IPS DF 4.7 (cell line): ENCODE measurements at regions not wholly inside any gene's neighbourhood (a gene's known extent, or its start where the extent isn't known, plus 50 kb on each side); places are given as distances from the start of the nearest gene placed in this dataset.
"Not testable (repeated sequence)": the region's sequence is repeated elsewhere in the genome, so short reads cannot be mapped to it uniquely, and the experiment has no call there.

Source experiments
- DNase-seq: peaks from one replicate; pipeline ENCODE4 v3.0.0-alpha.2; 2013; ENCODE audit warnings: low spot score; ENCODE audit errors: extremely low read depth

DNA sequence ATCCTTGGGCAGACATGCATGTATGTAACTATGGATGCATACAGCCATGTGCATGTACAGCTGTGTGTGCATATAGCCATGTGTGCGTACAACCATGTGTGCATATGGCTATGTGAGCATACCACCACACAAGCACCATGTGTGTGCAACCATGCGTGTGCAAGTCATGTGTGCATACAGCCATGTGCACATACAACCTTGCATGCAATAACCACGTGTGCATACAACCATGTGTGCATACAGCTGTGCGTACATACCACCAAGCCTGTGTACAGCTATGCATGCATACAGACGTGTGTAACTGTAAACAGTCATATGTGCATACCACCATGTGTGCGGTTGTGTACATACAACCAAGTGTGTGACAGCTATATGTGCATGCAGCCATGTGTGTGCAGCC, 186.4 kb downstream of the LAT start:
- DNase-seq = not testable (repeated sequence)

DNA sequence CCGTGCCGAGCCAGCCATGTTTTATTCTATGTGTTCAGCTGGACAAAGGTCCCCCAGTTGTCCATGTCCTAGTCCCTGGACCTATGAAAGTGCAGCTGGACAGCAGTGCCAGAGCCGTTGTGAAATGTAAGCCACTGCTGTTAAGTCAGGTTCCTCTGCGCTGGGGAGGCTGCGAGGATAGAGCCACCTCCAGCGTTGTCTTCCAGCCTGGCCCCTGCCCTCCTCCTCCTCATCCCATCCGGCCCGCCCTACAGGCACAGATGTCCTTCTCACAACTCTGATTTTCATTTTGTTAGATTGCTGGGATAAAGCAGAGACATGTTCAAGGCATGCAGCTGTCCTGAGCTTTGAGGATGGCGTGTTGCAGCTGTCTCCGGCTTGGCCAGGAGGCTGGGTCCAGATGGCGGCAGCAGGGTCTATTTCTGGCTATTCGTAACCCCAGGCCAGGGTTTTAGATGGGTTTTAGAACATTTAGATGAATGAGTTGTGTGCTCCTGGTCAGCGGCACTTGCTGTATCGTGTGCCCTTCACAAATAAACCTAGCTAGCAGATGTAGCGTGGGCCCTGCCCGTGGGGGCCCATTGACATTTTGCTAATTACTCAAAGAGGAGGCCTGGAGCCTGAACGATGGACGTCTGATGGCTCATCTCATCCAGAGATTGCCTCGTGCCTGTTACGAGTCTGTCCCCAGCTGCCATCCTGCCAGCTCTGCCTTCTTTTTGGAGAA, 185.7 kb downstream of the LAT start:
- not testable (repeated sequence) for DNase-seq

DNA sequence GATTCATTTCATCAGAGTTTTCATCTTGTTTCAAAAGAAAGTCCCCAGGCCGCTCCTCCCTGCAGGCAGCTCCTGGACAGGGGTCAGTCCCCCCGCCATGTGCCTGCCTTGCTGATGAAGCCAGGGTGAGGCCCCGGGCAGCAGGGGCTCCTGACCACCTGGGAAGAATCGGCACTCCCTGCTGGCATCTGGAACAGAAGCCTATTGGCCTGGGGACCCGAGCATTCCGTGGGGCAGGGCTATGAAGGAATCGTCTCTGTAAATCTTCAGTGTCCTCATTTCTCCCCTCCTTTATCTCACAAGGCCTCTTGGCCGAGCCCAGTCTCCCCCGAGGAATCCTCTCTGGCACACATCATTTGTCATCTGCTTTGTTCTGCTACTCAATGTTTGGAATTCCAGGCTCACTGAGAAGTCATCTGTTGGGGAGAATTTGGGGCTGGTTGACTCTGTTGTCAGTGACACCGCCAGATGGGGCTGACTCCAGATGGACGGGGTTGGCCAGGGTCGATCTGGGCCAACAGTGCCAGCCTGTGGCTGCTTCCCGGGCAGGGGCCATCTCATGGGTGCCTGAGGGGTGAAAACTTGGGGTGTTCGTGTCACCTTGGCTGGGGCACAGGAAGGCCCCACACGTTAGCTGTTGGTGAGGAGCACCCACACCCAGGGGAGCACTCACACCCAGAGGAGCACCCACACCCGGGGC, 184.6 kb downstream of the LAT start:
- DNase-seq = not testable (repeated sequence)

DNA sequence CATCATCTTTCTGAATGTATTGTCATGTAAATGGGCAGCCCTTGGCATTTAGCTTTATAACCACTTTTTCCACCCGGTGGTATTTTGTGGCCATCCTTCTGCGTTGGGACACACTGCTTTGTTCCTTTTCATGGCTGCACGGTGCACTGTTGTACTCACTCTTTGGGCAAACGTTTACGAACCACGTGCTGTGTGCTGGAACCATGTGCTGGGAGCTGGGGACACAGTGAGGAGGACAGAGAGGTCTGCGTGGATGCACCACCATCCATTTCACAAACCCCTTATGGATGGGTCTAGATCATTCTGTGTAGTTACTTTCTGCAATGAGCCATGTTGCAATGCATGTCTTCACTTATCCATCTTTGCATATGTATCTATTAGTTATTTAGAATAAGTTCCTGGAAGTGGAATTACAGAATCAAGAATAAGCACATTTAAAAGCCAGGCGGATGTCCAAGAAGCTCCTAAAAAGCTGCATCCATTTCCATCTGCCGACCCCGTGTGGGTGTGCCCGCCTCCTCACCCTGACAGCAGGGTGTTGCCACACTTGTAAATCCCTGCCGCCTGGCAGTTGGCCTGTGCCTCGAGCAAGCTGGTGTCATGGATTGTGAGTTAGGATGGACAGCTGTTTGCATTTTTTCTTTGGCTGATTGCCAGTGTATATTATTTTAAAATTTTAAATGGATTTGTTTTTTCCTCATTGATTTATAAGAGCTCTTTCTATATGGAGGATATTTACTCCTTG, 183.8 kb downstream of the LAT start:
- DNase-seq = not testable (repeated sequence)

DNA sequence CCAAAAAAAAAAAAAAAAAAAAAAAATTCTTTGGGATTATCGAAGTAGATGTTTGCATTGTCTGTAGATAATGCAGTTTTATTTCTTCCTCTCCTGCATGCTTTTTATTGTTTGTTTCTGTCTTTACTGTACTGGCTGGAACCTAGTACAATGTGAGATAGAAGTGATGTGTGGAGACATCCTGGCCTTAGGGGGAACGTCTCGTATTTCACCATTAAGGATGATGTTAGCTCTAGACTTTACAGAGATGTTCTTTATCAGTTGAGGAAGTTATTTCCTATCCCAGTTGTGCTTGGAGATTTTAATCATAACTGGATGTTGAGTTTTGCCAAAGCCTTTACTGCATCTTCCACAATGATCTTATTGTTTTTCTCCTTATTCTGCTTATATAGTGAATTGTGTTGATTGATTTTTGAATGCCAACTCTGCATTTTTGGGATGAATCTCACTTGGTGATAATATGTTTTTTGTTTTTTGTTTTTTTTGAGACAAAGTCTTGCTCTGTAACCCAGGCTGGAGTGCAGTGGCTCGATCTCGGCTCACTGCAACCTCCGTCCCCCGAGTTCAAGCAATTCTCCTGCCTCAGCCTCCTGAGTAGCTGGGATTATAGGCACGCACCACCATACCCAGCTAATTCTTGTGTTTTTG, 179.7 kb downstream of the LAT start:
- not testable (repeated sequence) for DNase-seq

DNA sequence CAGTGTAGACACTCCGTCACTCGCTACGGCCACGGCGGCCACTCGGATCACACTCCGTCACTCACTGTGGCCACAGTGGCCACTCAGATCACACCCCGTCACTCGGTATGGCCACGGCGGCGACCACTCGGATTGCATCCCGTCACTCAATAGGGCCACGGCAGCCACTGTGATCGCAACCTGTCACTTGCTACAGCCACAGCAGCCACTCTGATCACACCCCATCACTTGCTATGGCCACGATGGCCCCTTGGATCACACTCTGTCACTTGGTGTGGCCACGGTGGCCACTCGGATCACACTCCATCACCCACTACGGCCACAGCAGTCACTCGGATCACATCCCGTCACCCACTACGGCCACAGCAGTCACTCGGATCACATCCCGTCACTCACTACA, 175.3 kb downstream of the LAT start:
- not testable (repeated sequence) for DNase-seq

DNA sequence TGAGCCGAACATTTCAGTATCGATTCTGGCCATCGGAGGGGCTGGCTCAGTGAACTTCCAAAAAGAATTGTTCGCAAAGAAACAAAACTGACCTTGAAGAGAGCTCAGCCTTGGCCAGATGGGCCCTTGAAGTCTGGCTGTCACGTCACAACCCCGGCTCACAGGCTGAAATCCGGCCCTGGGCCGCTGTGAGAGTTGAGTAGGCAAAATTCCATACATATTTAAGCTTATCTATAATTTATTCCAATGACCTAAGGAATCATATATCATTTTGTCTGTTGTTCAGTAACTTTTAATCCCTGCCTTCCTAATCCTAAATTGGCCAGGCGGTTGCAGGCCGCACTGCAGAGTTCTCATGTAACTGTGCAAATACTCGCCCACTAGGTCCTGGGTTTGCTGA, 174.8 kb downstream of the LAT start:
- not testable (repeated sequence) for DNase-seq

DNA sequence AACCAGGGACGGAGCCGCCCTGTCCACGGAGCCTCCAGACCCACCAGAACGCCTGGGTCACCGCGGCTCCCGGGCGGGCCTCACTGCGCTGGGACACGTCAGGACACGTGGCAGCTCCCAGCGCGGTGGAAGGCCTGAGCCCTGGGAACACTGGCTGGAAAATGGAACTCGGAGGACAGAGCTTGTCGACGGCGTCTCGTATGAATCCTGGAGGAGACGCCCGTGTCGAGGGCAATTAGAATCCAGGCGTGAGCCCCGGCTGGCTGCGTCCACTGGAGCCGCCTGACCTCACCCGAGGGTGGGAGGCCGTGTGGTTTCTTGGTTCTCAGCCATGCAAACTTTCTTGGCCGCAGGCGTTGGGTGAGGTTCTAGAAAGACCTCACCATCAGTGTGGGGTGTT, 173.9 kb downstream of the LAT start:
- no peak for DNase-seq

DNA sequence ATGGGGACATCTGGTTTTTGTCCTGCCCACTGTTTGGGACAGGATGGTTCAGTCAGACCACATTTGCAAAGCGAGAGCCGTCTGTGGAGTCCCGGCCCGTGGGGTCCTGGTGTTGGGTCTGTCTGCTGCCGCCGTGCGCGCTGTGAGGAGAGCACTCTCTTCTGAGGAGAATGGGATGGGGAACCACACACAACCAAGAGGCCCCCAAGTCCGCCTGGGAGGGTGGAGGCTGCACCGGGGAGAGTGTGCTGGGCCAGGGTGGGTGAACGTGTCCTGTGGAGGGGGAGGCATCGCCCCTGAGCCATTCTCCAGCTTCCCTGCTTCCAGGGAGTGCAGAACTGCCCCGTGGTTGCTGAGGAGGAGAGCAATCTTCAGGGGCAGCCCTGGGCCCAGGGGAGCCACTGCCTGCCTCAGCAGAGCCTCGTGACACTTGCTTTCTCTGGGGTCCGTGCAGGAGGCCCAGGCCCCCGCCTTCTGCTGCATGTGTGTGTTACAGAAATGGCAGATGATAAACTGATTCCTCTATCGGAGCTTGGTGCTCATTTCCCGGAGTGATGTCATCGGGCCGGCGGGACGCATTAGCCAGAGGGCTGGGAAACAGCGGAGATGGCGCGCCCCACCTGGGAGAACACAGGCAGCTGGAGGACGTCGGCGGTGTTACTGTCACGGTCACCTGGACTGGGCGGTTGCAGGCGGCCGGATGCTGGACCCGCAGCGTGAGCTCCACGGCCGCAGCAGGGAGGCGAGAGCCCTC, 173.4 kb downstream of the LAT start:
- DNase-seq = not testable (repeated sequence)

DNA sequence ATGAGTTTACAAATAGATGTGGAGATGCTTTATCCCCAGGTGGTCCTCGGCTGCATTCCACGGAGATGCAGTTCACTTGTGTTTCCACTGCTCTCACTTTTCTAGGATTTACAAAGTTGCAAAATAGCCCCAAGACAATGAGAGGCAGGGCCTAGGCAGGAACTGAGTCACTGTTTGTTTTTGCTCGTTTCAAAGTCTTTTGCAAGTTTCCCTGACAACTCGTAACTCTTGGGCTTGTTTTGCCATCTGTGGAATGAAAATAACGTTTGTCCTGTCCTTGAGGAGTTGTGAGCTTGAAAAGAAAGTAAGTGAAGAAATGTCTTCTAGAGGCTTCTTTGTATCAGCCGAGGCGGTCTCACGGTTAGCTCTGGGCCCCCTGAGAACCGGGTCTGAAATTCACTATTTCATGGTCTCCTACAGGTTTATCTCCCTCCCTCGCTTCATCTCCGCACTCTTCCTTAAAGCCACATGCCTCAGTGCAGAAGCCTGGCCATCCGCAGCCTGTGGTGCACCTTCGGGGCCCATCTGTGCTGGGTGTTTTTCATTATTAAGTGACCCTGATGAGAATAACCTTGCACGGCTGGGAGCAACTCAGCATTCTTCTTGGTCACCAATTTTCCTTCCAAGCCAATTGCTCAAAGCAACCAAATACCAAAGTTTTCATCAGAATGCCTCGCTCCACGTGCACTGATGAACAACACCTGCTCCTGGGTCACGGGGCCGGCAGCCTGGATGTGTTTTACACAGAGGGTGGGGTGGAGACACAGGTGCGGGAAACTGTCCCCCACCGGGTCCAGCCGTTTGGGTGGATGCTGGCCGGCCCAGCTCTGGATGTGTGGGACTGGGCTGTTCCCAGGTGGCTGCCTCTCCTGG, 172.4 kb downstream of the LAT start:
- DNase-seq = peak; percentile 56

DNA sequence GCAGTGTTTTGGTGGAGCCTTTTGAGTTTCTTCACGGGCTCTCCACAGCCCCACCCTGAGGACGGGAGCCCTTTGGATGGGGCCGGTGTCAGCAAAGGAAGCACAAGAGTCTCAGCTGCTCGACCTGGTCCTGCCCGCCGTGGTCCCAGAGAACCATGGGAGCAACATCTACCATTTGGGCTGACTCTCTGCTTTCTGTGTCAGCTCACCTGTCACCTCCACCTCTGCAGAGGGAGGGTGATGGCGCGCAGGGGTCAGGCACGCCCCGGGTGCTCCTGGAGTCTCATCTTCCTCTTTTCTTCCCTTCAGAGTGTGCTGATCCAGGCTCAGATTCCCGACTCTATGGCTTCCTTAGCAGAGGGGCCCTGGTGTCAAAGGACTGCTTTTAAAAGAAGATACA, 171.7 kb downstream of the LAT start:
- DNase-seq = no peak

DNA sequence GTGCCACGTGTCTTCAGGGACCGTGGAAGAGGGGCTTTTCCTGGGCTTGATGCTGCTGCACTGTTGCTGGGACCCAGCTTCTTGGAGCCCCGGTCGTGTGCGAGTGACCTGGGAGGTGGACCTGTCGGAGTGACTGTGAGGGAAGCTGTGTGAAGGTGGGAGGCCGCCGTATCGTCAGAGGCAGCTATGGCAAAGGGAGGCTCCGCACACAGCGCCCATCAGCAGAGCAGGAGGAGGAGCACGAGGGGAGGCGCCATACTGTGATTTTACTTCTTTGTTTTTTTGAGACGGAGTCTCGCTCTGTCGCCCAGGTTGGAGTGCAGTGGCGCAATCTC, 171.0 kb downstream of the LAT start:
- DNase-seq = not testable (repeated sequence)

DNA sequence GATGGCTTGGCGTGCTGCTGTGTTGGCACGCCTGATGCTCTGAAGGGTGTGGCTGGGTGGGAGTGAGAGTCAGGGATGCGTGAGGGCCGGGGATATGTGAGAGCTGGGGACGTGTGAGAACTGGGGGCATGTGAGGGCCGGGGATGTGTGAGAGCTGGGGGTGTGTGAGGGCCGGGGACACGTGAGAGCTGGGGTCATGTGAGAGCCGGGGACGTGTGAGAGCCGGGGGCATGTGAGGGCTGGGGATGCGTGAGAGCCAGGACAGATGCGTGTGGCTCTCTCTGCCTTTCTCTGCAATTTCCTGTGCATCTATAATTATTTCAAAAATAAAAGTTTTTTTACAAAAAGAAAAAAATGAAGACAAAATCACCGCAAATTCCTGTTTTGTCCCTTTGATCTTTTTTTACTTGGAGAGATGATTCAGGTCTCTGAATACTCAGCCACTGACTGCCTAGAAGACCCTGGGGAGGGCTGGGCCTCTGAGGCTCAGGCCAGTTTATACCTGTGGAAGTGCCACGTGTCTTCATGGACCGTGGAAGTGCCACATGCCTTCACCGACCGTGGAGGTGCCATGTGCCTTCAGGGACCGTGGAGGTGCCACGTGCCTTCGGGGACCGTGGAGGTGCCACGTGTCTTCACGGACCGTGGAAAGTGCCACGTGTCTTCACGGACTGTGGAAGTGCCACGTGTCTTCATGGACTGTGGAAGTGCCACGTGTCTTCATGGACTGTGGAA, 170.4 kb downstream of the LAT start:
- DNase-seq = not testable (repeated sequence)

DNA sequence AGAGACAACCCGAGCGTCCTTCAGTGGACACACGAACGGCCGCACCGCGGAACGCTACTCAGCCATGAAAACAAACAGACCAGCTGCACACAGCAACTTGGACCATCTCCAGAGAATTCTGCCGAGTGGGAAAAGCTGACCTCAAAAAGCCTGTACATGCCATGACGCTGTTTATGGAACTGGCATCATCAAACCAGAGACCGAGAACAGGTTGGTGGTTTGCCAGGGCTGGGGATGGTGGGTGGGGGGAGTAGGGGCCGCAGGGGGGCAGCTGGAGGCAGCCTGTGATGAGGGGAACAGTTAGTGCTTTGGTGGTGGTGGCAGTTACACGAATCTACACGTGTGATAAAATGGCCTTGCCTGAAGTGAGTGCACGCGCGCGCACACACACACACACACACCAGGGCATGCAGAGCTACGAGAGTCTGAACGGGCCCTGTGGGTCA, 169.8 kb downstream of the LAT start:
- no peak for DNase-seq

DNA sequence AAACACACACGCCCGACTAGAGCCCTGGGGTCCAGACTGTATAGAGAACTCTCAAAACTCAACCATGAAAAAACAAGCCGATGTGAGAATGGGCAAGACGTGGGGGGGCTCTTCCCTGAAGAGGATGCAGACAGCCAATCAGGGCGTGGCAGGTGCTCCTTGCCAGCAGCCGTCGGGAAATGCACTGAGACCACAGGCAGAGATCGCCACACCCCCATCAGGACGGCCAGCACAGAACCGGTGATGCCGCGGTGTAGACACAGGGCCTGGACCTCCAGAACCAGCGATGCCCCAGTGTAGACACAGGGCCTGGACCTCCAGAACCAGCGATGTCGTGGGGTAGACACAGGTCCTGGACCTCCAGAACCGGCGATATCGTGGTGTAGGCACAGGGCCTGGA, 169.2 kb downstream of the LAT start:
- no peak for DNase-seq

DNA sequence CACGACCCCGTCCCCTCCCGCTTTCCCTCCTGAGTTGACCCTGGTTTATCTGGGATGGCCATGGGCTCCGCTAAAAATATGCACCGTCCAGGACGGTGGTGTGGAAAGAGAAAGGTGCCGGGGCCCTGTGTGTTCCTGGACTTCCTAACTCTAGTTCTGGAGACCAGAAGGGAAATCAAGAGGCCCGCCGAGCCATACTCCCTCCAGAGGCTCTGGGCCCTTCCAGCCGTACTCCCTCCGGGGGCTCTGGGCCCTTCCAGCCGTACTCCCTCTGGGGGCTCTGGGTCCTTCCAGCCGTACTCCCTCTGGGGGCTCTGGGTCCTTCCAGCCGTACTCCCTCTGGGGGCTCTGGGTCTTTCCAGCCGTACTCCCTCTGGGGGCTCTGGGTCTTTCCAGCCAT, 168.5 kb downstream of the LAT start:
- DNase-seq = not testable (repeated sequence)

DNA sequence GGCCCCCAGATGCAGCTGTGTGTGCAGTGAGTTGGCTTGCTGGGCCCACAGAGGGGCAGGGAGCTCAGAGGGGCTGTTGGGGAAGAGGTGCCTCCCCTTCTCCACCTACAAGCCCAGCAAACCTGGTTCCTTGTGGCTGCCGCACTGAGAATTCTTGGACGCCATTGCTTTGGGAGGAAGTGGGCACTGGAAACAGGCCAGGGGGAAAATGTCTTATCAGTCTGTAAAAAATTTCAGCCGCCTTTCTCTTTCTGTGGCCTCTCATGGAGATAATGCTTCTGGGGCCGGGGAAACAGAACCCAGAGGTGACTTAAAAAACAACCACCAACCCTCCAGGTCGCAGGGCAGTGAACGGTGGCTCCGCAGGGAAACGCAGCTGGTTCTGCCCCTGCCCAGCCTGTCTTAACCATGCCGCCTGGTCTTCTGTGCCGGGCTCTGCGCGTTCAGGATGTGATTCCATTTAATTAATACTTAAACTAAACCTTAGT, 167.7 kb downstream of the LAT start:
- DNase-seq = not testable (repeated sequence)

DNA sequence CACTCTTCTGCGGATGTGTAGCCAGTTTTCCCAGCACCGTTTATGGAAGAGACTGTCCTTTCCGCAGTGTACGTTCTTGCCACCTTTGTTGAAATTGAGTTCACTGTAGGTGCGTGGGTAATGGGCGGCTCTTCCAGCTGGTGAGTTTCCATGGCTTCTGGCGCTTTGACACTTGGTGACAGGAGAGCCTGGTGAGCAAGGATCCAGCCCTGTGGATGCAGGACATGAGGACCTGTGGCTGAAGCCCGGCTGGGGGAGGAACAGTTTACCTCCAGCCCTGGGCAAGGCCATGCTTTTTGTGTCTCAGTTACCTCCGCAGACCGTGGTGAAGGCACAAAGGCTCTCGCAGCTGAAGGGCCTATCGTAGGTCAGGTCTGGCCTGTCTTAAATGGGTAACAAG, 166.5 kb downstream of the LAT start:
- DNase-seq = no peak

DNA sequence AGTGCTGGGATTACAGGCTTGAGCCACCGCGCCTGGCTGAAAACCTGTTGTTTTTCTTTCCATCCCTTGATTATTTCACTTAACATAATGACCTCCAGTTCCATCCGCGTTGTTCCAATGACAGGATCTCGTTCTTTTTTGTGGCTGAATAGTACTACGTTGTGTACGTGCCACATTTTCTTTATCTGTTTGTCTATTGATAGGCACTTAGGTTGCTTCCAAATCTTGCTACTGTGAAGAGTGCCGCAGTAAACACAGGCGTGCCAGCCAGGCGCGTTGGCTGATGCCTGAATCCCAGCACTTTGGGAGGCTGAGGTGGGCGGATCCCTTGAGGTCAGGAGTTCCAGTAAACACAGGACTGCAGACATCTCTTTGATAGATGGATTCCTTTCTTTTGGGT, 165.1 kb downstream of the LAT start:
- DNase-seq = not testable (repeated sequence)
